CD4-positive, CD25-positive, alpha-beta regulatory T cell (primary cell): ENCODE measurements at regions not wholly inside any gene's neighbourhood (a gene's known extent, or its start where the extent isn't known, plus 50 kb on each side); places are given as distances from the start of the nearest gene placed in this dataset.

Source experiments
- ATAC-seq, 2 donors: fragments of 150-1000 bp; cut with Tn5 transposase; one replicate each; pipeline ENCODE4 v1.10.0; 2021; ENCODE audit warnings: low read depth in 2 of 2, moderate number of reproducible peaks in 2 of 2, moderate library complexity in 1 of 2
- DNase-seq, 3 donors: peaks; one replicate each; pipeline versions ENCODE4 v3.0.0 to v3.0.0-alpha.2; 2012 to 2022; ENCODE audit warnings: mixed read lengths in 1 of 3
- H3K27ac ChIP-seq: one replicate; pipeline ENCODE4 v1.7.0; 2013; ENCODE audit warnings: mild to moderate bottlenecking, low read length; ENCODE audit not compliant: insufficient read depth, poor library complexity, severe bottlenecking
- H3K27me3 ChIP-seq: one replicate; pipeline ENCODE4 v1.7.0; 2013; ENCODE audit warnings: low read length; ENCODE audit not compliant: control insufficient read depth, insufficient read depth
- H3K36me3 ChIP-seq: one replicate; pipeline ENCODE4 v1.7.0; 2013; ENCODE audit warnings: mild to moderate bottlenecking, low read length, moderate library complexity; ENCODE audit not compliant: control insufficient read depth, insufficient read depth
- H3K4me1 ChIP-seq: 2 replicates; pipeline ENCODE4 v1.7.0; 2013; ENCODE audit warnings: mild to moderate bottlenecking, low read length; ENCODE audit not compliant: insufficient read depth, control insufficient read depth, poor library complexity, severe bottlenecking
- H3K4me3 ChIP-seq: one replicate; pipeline ENCODE4 v1.7.0; 2013; ENCODE audit warnings: low read depth, mild to moderate bottlenecking, low read length, moderate library complexity
- H3K9me3 ChIP-seq, 2 experiments: 1 replicate in 1 of 2; 2 replicates in 1 of 2; pipeline ENCODE4 v1.7.0; 2013; ENCODE audit warnings: low read length in 2 of 2, mild to moderate bottlenecking in 1 of 2, moderate library complexity in 1 of 2; ENCODE audit not compliant: control insufficient read depth in 2 of 2
- H3K27ac Mint-ChIP-seq, 3 donors: one replicate each; pipeline ENCODE4 v1.8.0; 2020 to 2022; ENCODE audit warnings: mild to moderate bottlenecking in 3 of 3, mixed read lengths in 3 of 3, moderate library complexity in 2 of 3
- H3K27me3 Mint-ChIP-seq: one replicate; pipeline ENCODE4 v1.8.0; 2022; ENCODE audit warnings: mild to moderate bottlenecking, mixed read lengths
- H3K36me3 Mint-ChIP-seq: one replicate; pipeline ENCODE4 v1.8.0; 2020; ENCODE audit warnings: mixed read lengths
- H3K4me1 Mint-ChIP-seq, 4 donors: one replicate each; pipeline ENCODE4 v1.8.0; 2020 to 2022; ENCODE audit warnings: mixed read lengths in 4 of 4, mild to moderate bottlenecking in 1 of 4
- H3K4me3 Mint-ChIP-seq, 4 donors: one replicate each; pipeline ENCODE4 v1.8.0; 2020 to 2022; ENCODE audit warnings: mild to moderate bottlenecking in 4 of 4, mixed read lengths in 4 of 4, moderate library complexity in 3 of 4
- H3K9me3 Mint-ChIP-seq, 7 donors: one replicate each; pipeline ENCODE4 v1.8.0; 2020 to 2022; ENCODE audit warnings: mixed read lengths in 7 of 7, mild to moderate bottlenecking in 3 of 7, moderate library complexity in 2 of 7

DNA sequence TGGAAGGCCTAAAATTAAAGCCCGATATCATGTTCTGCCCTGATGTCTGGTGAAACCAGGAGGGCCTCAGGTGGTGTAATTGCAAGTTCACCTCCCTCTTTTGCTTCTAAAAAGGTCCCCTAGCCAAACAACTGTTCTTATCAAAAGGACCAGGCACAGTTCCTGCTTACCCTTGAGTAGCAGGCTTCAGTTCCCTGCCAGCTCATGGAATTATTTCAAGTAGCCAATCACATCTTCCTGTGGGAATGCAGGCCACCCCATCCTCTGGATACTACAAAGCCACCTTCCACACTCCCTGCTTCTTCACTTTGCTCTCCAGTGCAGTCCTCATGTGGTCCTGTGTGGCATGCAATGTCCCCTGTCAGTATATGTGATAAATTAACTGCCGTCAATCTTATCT is 97.7 kb upstream of the GALNT17 start:
- Mint-ChIP-seq H3K4me1 (no peaks in the 10 kb centered on the region), H3K4me3 (no peak overlapping the region), H3K9me3 (peaks cover 0 to 32% (median 4%) of the 10 kb centered on the region in 7 donors), H3K36me3 (no peaks in the 10 kb centered on the region), H3K27me3 (no peaks in the 10 kb centered on the region), H3K27ac (no peak overlapping the region)
- Histone ChIP-seq H3K9me3 (peaks cover 0 to 3% of the 10 kb centered on the region in 2 experiments), H3K36me3 (no peaks in the 10 kb centered on the region), H3K4me3 (no peak overlapping the region), H3K4me1 (no peaks in the 10 kb centered on the region), H3K27ac (no peak overlapping the region), H3K27me3 (no peaks in the 10 kb centered on the region)
- no peak for ATAC-seq
- DNase-seq, result no peak

DNA sequence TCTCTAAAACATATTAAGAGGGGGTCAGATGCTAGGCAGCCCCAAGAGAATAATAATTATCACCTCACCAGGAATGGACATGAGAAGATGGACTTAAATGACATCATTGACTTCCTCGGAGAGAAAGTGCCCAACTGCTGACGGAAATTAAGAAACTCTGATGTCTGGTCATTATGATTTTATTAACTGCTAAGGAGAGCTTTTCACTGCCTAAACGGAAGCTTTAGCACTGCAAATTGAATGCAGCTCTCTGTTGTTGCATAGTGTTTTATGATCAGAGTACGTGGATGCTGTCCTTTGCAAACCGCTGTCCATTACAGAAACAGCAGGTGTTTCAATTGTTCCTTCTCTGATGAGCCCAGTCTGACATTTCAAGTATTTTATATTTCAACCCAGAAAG is 89.4 kb upstream of the GALNT17 start:
- H3K27me3 Mint-ChIP-seq, result no peaks in the 10 kb centered on the region
- no peak overlapping the region for H3K27ac Mint-ChIP-seq
- H3K27ac ChIP-seq, result no peak overlapping the region
- ATAC-seq (no peak), DNase-seq (no peak)
- H3K9me3 ChIP-seq, result peaks cover 0 to 6% of the 10 kb centered on the region in 2 experiments
- H3K36me3 ChIP-seq, result no peaks in the 10 kb centered on the region
- H3K4me1 Mint-ChIP-seq, result no peaks in the 10 kb centered on the region
- no peak overlapping the region for H3K4me3 Mint-ChIP-seq
- H3K9me3 Mint-ChIP-seq, result peaks cover 0 to 19% (median 14%) of the 10 kb centered on the region in 7 donors
- no peaks in the 10 kb centered on the region for H3K27me3 ChIP-seq
- no peak overlapping the region for H3K4me3 ChIP-seq
- H3K36me3 Mint-ChIP-seq, result no peaks in the 10 kb centered on the region
- H3K4me1 ChIP-seq, result no peaks in the 10 kb centered on the region

DNA sequence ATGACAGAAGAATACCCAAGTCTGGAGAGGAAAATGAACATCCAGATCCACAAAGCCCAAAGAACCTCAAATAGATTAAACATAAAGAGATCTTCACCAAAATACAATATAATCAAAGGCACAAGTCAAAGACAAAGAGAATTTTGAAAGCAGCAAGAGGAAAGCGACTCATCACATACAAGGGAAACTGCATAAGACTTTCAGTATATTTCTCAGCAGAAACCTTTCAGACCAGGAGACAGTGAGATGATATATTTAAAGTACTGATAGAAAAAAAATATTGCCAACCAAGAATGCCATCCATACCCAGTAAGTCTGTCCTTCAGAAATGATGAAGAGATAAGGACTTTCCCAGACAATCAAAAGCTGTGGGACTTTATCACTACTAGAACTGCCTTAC is 81.5 kb upstream of the GALNT17 start:
- Histone ChIP-seq H3K4me3 (no peak overlapping the region), H3K27me3 (no peaks in the 10 kb centered on the region), H3K36me3 (no peaks in the 10 kb centered on the region), H3K4me1 (no peaks in the 10 kb centered on the region), H3K27ac (no peak overlapping the region), H3K9me3 (peaks cover 7 to 17% of the 10 kb centered on the region in 2 experiments)
- DNase-seq, result no peak
- Mint-ChIP-seq H3K36me3 (no peaks in the 10 kb centered on the region), H3K4me1 (no peaks in the 10 kb centered on the region), H3K4me3 (no peak overlapping the region), H3K27me3 (no peaks in the 10 kb centered on the region), H3K27ac (no peak overlapping the region), H3K9me3 (peaks cover 0 to 33% (median 9%) of the 10 kb centered on the region in 7 donors)
- no peak for ATAC-seq

DNA sequence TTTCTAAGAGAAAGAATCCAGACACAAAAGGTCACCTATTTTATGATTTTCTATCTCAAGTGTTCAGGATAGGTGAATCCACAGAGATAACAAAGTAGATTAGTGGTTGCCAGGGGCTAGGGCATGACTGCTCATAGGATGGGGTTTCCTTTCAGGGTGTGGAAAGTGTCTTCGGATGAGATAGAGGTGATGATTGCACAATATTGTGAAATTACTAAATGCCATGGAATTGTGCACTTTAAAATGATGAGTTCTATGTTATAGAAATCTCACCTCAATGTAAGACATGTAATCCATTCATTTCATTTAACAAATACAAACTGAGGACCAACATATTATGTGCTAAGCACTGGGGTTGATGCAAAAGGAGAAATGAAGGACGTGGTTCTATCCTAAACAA is 76.4 kb upstream of the GALNT17 start:
- peaks cover 1 to 3% of the 10 kb centered on the region in 2 experiments for H3K9me3 ChIP-seq
- Mint-ChIP-seq H3K27ac (no peak overlapping the region), H3K36me3 (no peaks in the 10 kb centered on the region), H3K4me3 (no peak overlapping the region), H3K27me3 (no peaks in the 10 kb centered on the region), H3K9me3 (peaks cover 2 to 29% (median 8%) of the 10 kb centered on the region in 7 donors), H3K4me1 (no peaks in the 10 kb centered on the region)
- H3K27ac ChIP-seq, result no peak overlapping the region
- DNase-seq (no peak), ATAC-seq (no peak)
- no peaks in the 10 kb centered on the region for H3K27me3 ChIP-seq
- no peaks in the 10 kb centered on the region for H3K4me1 ChIP-seq
- H3K36me3 ChIP-seq, result no peaks in the 10 kb centered on the region
- H3K4me3 ChIP-seq, result no peak overlapping the region

DNA sequence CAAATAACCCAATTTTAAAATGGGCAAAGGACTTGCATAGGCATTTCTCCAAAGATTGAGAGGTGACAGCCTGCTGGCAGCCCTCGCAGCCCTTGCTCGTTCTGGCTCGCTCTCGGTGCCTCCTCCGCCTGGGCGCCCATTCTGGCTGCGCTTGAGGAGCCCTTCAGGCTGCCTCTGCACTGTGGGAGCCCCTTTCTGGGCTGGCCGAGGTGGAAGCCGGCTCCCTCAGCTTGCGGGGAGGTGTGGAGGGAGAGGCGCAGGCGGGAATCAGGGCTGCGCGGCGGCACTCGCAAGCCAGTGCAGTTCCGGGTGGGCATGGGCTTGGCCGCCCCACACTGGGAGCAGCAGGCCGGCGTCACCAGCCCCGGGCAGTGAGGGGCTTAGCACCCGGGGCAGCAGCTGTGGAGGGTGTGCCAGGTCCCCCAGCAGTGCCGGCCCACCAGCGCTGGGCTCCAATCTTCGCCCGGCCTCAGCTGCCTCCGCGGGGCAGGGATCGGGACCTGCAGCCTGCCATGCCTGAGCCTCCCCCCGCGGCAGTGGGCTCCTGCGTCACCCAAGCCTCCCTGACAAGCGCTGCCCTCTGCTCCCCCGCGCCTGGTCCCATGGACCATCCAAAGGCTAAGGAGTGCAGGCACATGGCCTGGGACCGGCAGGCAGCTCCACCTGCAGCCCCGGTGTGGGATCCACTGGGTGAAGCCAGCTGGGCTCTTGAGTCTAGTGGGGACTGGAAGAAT is 54.0 kb upstream of the GALNT17 start:
- no peaks in the 10 kb centered on the region for H3K27me3 Mint-ChIP-seq
- Histone ChIP-seq H3K27me3 (no peaks in the 10 kb centered on the region), H3K36me3 (no peaks in the 10 kb centered on the region), H3K9me3 (peaks cover 3 to 4% of the 10 kb centered on the region in 2 experiments), H3K4me1 (no peaks in the 10 kb centered on the region), H3K27ac (no peak overlapping the region), H3K4me3 (no peak overlapping the region)
- ATAC-seq (no peak), DNase-seq (no peak)
- no peak overlapping the region for H3K27ac Mint-ChIP-seq
- no peaks in the 10 kb centered on the region for H3K4me1 Mint-ChIP-seq
- no peaks in the 10 kb centered on the region for H3K36me3 Mint-ChIP-seq
- H3K4me3 Mint-ChIP-seq, result no peak overlapping the region
- H3K9me3 Mint-ChIP-seq, result peaks cover 7 to 43% (median 16%) of the 10 kb centered on the region in 7 donors
